ENCODE measurements at regions not wholly inside any gene's neighbourhood (a gene's known extent, or its start where the extent isn't known, plus 50 kb on each side); places are given as distances from the start of the nearest gene placed in this dataset.

DNA sequence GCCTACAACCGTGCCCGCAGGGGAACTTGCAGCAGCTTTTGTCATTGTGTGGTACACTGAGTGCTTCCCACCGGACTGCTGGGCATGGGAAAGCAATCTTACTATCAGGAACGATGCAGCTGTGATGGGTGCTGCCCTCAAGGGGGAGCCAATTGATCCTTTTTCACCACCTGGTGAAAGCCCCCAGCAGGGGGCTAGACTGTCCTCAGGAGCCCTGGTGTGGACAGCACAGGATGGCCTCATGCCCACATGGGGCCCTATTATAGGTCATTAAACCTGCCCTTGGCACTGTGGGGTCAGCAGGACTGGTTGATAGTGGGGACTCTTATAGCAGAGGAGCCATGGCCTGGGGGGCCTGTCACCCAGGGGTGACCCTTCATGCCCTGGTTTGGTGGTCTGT lies 172.2 kb downstream of the GLI2 start:
- Mint-ChIP-seq H3K9me3 (ENCODE audit: low read depth) (no peaks in the 10 kb centered on the region), H3K27ac (no peak overlapping the region), H3K4me3 (no peak overlapping the region), H3K4me1 (ENCODE audit: low read depth) (no peaks in the 10 kb centered on the region), H3K36me3 (no peaks in the 10 kb centered on the region), H3K27me3 (no peaks in the 10 kb centered on the region)

- no peaks in the 10 kb centered on the region for H3K4me1 Mint-ChIP-seq (ENCODE audit: low read depth)
- no peaks in the 10 kb centered on the region for H3K36me3 Mint-ChIP-seq
- no peaks in the 10 kb centered on the region for H3K9me3 Mint-ChIP-seq (ENCODE audit: low read depth)
- no peak overlapping the region for H3K27ac Mint-ChIP-seq
- no peaks in the 10 kb centered on the region for H3K27me3 Mint-ChIP-seq
- no peak overlapping the region for H3K4me3 Mint-ChIP-seq
These were observed 172.8 kb downstream of the GLI2 start for GRCh38 chr2:120908314-120908975.

GRCh38 chr2:120909102-120909501 lies 173.4 kb downstream of the GLI2 start:
- Mint-ChIP-seq H3K36me3 (no peaks in the 10 kb centered on the region), H3K4me1 (ENCODE audit: low read depth) (no peaks in the 10 kb centered on the region), H3K27ac (no peak overlapping the region), H3K27me3 (no peaks in the 10 kb centered on the region), H3K4me3 (no peak overlapping the region), H3K9me3 (ENCODE audit: low read depth) (no peaks in the 10 kb centered on the region)

DNA sequence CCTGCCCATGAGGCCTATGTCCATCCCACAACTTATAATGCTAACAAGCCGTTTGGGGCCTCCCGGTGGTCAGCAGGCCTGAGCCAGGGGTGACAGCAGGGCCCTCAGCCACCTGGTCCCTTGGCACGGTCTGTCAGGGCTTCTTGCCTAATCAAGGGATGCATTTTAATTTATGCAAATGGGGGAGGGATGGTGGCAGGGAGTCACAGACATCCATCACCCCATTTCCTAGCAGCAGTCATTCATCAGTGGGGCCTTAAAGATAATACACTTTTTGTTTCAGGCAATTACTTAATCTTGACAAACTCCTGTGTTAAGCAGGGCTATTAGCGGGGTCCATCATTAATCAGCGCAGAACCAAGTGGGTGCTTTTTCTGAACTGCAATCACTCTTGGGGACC lies 174.5 kb downstream of the GLI2 start:
- Mint-ChIP-seq H3K9me3 (ENCODE audit: low read depth) (no peaks in the 10 kb centered on the region), H3K4me3 (no peak overlapping the region), H3K4me1 (ENCODE audit: low read depth) (no peaks in the 10 kb centered on the region), H3K27me3 (no peaks in the 10 kb centered on the region), H3K27ac (no peak overlapping the region), H3K36me3 (no peaks in the 10 kb centered on the region)

DNA sequence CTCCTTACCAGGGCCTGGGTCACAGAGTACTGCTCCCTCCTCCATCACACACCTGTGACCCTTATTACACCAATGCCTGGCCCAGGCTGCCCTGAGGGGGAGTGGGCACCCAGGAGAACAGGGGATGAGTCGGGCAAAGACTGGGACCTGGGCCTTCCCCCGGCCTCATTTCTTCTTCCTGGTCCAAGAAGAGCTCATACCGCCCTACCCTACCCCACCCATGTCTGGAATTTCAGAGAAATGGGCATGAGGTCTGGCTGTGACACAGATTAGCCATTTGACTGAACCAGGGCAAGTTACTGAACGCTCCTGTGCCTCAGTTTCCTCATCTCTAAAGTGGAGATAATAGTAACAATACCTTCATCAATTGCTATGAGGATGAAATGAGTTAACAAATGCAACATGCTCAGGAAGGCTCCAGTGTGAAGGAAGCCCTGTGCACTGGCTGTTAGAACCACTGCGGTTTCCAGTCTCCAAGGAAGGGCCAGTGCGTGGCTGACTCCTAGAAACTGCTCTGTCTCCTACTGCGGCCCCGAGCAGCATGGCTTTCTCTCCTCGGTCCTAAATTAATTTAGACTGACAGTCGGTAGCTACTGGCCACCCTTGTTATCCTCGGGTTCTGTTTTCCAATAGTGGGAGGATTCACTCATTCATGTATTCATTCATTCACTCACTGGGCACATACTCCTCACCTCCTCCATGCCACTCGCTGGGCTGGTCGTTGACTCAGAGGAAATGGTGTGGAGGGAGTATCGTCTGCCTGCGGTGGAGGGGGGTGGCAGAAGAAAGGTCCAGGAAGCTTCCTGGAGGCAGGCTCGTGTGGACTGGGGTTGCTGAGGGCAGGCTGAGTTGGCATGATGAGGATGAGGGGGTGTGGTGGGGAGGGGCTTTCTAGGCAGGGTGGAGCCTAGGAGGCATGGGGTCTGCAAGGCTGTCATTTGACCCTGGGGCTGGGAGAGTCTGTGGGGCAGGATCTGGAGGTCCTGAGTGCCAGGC lies 175.6 kb downstream of the GLI2 start:
- Mint-ChIP-seq H3K4me3 (no peak overlapping the region), H3K27me3 (no peaks in the 10 kb centered on the region), H3K27ac (no peak overlapping the region), H3K9me3 (ENCODE audit: low read depth) (no peaks in the 10 kb centered on the region), H3K4me1 (ENCODE audit: low read depth) (no peaks in the 10 kb centered on the region), H3K36me3 (no peaks in the 10 kb centered on the region)

DNA sequence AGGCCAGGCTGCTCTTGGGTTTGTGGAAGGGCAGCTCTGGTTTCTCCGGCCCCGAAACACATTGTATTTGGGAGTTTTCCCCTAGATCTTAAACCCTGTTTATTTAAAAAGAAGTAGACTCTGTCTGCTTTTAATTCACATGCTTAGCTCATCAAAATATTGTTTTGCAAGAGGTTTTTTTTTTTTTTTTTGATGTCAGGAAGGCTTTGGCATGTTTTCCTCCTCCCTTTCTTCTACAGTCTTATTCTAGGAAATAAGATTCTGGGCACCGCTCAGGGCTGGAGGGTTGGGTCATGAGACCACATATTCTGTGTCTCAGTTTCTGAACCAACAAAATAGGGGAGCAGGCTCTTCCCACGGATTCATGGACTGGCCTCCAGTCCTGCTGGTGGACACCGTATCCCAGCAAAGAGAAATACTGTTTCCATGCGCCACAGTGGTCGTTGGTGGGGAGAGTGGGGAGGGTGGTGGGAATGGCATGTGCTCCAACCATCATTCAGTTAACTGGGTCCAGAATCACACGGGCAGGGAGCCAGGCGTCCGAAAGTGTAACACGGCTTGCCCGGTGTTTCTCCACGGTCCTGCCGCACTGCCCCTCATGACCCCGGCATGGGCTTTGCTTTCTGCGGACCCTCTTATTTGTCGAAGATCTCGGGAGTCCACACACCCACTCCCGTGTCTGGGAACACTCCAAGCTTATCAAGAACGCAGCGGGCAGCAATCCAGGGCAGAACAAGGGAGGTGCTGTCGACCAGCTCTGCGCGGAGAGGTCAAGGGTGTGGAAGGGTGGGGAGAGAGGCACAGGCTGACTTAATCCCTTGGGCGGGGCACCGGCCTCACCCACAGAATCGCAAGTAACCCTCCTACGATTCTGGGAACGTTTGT lies 176.7 kb downstream of the GLI2 start:
- Mint-ChIP-seq H3K27me3 (no peaks in the 10 kb centered on the region), H3K36me3 (no peaks in the 10 kb centered on the region), H3K27ac (no peak overlapping the region)

GRCh38 chr2:120913972-120914838 lies 178.5 kb downstream of the GLI2 start:
- no peak overlapping the region for H3K4me3 Mint-ChIP-seq
- no peaks in the 10 kb centered on the region for H3K9me3 Mint-ChIP-seq (ENCODE audit: low read depth)
- H3K36me3 Mint-ChIP-seq: no peaks in the 10 kb centered on the region

More for the DNA sequence above, 176.7 kb downstream of the GLI2 start:
- Mint-ChIP-seq H3K4me3 (no peak overlapping the region), H3K9me3 (ENCODE audit: low read depth) (no peaks in the 10 kb centered on the region), H3K4me1 (ENCODE audit: low read depth) (no peaks in the 10 kb centered on the region)

DNA sequence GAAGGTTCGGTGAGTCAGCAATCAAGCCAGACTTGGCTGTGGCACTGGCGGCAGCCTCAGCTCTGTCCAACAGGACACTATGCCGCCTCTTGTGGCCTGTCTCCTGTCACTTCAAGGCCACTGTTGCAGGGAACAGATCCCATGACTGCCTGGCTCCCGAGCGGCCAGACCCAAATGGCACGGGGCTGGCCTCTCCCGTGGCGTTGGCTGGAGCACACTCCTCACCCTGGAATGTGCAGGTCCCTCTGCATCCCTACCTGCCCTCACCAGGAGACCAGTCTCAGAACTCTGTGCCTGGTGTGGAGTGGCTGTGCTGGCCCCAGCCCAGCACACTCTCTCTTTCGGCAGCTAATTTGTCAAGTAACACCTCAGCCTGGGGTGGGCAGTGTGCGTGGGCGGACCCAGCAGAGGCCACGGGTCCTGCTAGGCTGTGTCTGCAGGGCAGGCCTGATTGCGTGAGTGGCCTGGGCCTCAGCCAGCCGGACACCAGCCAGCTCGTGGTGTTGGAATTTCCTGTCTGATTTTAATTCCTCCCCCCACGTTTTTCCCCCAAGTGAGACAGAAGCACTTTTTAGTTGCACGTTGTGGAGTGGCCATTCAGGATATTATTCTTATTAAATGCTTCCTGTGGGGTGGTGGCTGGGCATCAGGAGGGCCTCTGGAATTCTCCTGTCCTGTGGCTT lies 179.3 kb downstream of the GLI2 start:
- H3K4me1 Mint-ChIP-seq (ENCODE audit: low read depth): no peaks in the 10 kb centered on the region
- no peak overlapping the region for H3K4me3 Mint-ChIP-seq
- H3K36me3 Mint-ChIP-seq: no peaks in the 10 kb centered on the region
- H3K9me3 Mint-ChIP-seq (ENCODE audit: low read depth): no peaks in the 10 kb centered on the region
- no peaks in the 10 kb centered on the region for H3K27me3 Mint-ChIP-seq
- no peak overlapping the region for H3K27ac Mint-ChIP-seq

More at GRCh38 chr2:120913972-120914838, 178.5 kb downstream of the GLI2 start:
- Mint-ChIP-seq H3K27ac (no peak overlapping the region), H3K27me3 (no peaks in the 10 kb centered on the region), H3K4me1 (ENCODE audit: low read depth) (no peaks in the 10 kb centered on the region)

DNA sequence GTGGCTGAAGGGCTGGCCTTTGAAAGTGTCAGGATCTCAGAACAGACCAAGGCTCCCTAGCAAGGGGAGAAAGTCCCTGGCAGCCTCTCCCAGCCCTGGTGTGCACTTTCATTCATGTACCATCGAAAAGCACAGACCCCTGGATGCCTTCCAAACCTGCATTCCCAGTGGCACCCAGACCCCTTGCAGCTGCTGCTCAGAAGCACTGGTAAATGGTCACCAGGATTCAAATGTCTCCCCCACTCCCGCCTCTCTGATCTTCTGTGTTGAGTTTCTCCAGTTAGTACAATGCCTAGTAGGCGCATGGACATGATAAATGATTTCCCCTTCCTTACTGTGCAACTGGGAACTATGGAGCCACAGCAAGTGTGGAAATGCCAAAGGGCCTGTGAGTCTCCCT lies 180.0 kb downstream of the GLI2 start:
- no peaks in the 10 kb centered on the region for H3K9me3 Mint-ChIP-seq (ENCODE audit: low read depth)
- H3K27me3 Mint-ChIP-seq: no peaks in the 10 kb centered on the region
- no peaks in the 10 kb centered on the region for H3K36me3 Mint-ChIP-seq
- H3K4me3 Mint-ChIP-seq: no peak overlapping the region
- H3K4me1 Mint-ChIP-seq (ENCODE audit: low read depth): no peaks in the 10 kb centered on the region
- no peak overlapping the region for H3K27ac Mint-ChIP-seq

DNA sequence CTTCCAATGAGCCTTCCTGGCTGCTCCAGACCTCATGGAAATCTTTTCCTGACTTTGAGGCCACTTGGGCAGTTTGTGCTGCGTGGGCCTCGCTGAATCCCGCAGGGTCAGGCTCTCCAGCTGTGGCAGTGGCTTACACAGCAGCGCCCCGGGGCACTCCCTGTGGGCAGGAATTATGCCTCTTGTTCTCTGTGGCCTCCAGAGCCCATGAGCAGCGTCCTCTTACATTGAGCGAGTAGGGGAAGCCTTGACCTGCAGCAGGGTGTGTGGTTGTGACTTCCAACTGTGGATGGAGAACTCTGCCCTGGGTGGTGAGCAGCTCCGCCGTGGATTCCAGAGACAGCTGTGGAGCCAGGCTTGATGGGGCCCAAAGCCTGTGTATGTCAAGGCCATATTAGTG lies 180.8 kb downstream of the GLI2 start:
- H3K4me3 Mint-ChIP-seq: no peak overlapping the region
- H3K4me1 Mint-ChIP-seq (ENCODE audit: low read depth): no peaks in the 10 kb centered on the region
- H3K9me3 Mint-ChIP-seq (ENCODE audit: low read depth): no peaks in the 10 kb centered on the region
- H3K27me3 Mint-ChIP-seq: no peaks in the 10 kb centered on the region
- H3K36me3 Mint-ChIP-seq: no peaks in the 10 kb centered on the region
- H3K27ac Mint-ChIP-seq: no peak overlapping the region

DNA sequence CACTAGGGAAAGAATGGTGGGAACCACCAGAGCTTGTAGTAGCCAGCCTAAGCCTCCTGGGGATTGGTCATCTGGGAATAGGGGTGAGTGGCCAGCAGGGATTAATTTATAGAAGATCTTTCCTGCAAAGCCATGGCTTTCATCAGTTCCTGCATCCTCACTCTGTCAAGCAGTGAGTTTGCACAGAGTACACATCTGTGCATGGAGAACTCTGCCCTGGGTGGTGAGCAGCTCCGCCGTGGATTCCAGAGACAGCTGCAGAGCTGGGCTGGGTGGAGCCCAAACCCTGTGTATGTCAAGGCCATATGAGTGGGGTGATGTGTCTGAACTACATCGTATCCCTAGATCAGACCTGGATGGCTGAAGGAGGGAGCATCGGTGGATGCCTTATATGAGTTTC lies 182.2 kb downstream of the GLI2 start:
- H3K9me3 Mint-ChIP-seq (ENCODE audit: low read depth): no peaks in the 10 kb centered on the region
- no peaks in the 10 kb centered on the region for H3K36me3 Mint-ChIP-seq
- H3K27me3 Mint-ChIP-seq: peaks cover 2% of the 10 kb centered on the region
- no peak overlapping the region for H3K4me3 Mint-ChIP-seq
- no peaks in the 10 kb centered on the region for H3K4me1 Mint-ChIP-seq (ENCODE audit: low read depth)
- H3K27ac Mint-ChIP-seq: no peak overlapping the region

- no peaks in the 10 kb centered on the region for H3K4me1 Mint-ChIP-seq (ENCODE audit: low read depth)
- no peaks in the 10 kb centered on the region for H3K9me3 Mint-ChIP-seq (ENCODE audit: low read depth)
- no peak overlapping the region for H3K27ac Mint-ChIP-seq
- H3K27me3 Mint-ChIP-seq: peaks cover 2% of the 10 kb centered on the region
- no peaks in the 10 kb centered on the region for H3K36me3 Mint-ChIP-seq
- H3K4me3 Mint-ChIP-seq: no peak overlapping the region
These were observed 183.5 kb downstream of the GLI2 start for GRCh38 chr2:120919216-120919615.

DNA sequence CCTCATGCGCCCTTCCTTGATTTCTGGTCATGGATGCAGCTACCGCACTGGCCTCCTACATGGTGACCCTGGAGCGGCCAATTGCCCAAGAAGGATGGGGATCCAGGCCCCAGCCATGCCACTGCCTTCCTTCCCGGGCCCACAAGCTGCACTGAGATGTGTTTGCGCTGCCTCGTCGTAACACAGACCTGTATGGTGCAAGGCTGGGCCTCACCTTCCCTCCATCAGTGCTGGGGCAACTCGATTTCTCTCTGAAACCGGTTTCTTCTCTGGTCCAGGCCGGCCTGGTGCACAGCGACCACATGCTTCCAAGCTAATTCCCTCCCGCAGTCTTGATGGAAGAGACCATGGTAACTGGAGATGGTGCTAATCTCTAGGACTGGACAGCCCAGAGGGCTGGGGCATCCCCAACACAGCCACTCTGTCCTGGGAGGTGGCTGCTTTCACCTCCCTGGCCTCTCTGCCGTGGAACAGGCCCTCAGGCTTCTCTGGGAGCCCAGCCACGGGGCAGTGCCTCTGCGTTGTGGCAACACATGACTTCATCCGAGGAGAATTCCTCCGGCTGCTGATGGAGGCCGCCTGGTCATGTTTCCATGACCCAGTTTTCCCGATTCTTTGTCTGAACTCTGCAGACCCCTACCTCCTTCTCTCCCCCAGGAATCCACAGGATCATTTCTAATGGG lies 184.2 kb downstream of the GLI2 start:
- peaks cover 2% of the 10 kb centered on the region for H3K27me3 Mint-ChIP-seq
- H3K4me1 Mint-ChIP-seq (ENCODE audit: low read depth): no peaks in the 10 kb centered on the region
- H3K36me3 Mint-ChIP-seq: no peaks in the 10 kb centered on the region
- no peak overlapping the region for H3K27ac Mint-ChIP-seq
- H3K9me3 Mint-ChIP-seq (ENCODE audit: low read depth): no peaks in the 10 kb centered on the region
- no peak overlapping the region for H3K4me3 Mint-ChIP-seq

All from activated naive CD8-positive, alpha-beta T cell (primary cell).